PC-3 (cell line): ENCODE measurements at regions not wholly inside any gene's neighbourhood (a gene's known extent, or its start where the extent isn't known, plus 50 kb on each side); places are given as distances from the start of the nearest gene placed in this dataset.

Experiments
- CTCF ChIP-seq: fragments of 300-600 bp; sonication (generic); conservative IDR thresholded peaks from 2 replicates; pipeline ENCODE4 v1.5.1; 2017; ENCODE audit warnings: antibody characterized with exemption, low read depth, mild to moderate bottlenecking, low read length
- EZH2phosphoT487 ChIP-seq: fragments of 300-600 bp; sonication (generic); IDR thresholded peaks from 2 replicates; pipeline ENCODE4 v1.6.1; 2018; ENCODE audit warnings: mild to moderate bottlenecking, antibody characterized with exemption, low read length, borderline replicate concordance

GRCh38 chr11:119909495-119909894, 180.5 kb upstream of the NECTIN1 start:
- no peak for TF ChIP-seq CTCF
- TF ChIP-seq EZH2phosphoT487: no peak
